NCI-H748 (cell line): ENCODE measurements at regions not wholly inside any gene's neighbourhood (a gene's known extent, or its start where the extent isn't known, plus 50 kb on each side); places are given as distances from the start of the nearest gene placed in this dataset.

Experiments
- DNase-seq: peaks from one replicate; lab custom pipeline; 2025; ENCODE audit not compliant: unreplicated experiment; lab: John Stamatoyannopoulos, UW

DNA sequence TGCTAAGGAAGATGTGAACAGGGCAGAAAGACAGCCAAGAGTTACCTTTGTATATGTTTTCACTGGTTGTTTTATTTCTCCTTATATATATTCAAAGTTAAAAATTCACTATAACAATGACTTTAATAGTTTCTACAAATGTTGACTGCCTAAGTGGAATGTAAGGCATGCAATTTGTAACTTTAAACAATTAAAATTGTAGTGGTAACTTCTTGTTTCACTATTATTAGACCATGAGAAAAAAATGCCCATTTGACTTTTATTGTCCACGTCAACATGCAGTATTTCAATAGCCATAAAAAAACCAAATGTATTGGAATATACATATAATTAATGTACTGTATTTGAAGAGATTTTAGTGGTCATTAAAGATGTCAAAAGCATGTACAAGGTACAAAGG lies 340.7 kb upstream of the CBLB start:
- no peak for DNase-seq

DNA sequence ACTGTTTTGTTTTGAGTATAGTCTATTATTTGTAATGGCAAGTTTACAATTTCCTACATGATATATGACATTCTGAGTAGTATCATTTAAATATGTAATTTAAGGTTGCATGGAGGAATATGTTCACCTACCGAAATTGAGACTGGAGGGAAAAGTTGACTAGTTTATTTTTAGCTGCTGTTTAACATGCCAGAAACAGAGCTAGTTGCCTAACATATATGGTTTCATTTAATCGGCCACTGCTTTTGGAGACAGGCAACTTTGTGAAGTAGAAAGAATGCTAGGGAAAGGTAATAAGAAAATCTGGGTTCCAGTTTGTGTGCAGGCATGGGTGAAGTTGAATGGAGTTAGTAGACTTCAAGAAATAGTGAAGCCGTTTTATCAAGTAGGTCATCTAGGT lies 342.1 kb upstream of the CBLB start:
- no peak for DNase-seq

DNA sequence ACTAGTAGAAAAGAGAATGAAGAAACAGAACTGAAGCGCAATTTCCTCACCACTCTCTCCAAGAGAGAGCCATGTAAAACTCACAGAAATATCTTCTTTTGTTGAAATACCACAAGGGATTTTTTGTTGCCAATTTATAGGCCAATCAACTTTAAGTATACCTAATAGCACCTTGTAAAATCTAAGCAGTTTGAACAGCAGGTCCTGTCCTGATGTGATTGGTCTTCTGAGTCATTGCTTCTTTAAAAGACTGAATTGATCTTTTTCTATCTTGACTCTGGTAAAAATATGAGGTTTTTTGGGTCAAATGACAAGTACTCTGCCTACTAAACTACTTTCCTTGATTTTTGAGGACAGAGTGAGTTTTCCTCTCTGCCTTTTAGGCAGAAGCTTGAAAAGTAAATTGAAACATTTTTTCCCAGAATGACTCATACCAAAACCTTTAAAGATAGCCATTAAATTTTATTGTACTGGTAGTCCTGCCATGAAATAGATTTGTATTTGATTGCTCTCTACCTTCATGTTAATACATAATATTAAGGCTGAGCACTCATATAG lies 343.9 kb upstream of the CBLB start:
- DNase-seq = no peak

DNA sequence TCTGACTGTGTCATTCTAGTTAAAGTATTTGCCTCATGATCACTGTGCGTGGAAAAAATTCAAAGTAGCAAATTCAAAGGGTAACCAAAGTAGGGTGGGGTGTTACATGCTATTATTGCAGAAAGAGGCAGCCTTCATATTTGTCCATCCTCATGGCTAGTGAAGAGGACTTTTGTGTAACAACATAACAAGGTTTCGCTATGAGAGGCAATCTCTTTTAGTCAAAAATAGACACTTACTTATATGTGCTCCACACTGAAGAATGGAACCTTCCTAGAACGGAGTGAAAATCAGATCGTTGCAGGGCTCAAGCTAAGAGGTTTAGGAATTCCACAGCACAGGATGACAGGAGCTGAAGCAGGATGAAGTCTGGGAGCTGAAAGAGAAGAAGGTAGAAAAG lies 345.1 kb upstream of the CBLB start:
- DNase-seq = no peak

- DNase-seq = no peak
These were observed 345.8 kb upstream of the CBLB start for GRCh38 chr3:106214641-106215040.

DNA sequence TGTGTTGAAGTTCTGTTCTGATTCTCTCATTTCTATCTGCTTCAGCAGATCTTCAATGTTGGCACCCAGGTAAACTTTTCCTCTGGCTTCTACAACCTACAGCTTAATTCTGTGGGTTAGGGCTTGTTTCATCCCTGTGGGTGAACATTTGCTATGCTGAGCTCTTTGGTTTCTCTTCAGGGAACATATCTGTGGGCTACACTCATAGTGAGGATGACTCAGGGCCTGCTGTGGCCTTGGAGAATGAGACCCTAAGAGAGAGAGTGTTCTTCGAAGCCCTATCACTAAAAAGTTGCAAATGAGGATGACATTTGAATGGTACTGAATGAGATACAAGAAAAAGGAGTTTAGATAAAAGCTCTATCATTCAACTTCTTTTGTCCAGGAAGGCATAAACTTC lies 346.2 kb upstream of the CBLB start:
- DNase-seq = no peak

GRCh38 chr3:106217745-106218144 lies 348.9 kb upstream of the CBLB start:
- no peak for DNase-seq

DNA sequence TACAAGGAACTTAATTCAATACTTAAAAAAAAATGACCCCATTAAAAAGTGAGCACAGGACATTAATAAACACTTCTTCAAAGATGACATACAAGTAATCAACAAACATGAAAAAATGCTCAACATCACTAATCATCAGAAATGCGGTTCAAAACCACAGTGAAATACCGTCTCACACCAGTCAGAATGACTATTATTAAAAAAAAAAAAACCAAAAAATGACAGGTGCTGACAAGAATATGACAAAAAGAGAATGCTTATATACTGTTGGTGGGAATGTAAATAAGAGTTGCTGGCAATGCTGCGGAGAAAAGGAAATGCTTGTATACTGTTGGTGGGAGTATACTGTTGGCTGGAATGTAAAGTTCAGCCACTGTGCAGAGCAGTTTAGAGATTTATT lies 358.3 kb upstream of the CBLB start:
- DNase-seq = no peak

- no peak for DNase-seq
These were observed 359.5 kb upstream of the CBLB start for GRCh38 chr3:106228271-106228670.

GRCh38 chr3:106229495-106230278 lies 360.9 kb upstream of the CBLB start:
- no peak for DNase-seq

DNA sequence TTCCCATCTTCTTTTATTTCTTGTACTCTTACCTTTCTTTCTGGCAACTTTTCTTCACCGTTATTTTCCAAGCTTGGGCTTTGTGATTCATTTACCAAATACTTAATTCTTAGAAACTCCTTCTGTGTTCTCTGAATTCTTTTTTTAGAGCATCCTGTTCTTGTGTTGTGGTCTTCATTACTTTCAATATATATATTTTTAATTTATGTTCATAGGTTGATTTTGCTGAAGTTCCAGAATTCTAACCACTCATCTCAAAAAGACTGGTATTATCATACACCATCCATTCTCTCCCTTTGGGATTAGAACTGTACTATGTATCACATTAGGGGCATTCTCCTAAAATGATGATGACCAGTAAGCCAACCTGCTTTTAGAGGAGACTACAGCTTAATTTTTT lies 362.3 kb upstream of the CBLB start:
- no peak for DNase-seq

GRCh38 chr3:106232956-106233355 lies 364.1 kb upstream of the CBLB start:
- DNase-seq = no peak

- DNase-seq = no peak
These were observed 370.4 kb upstream of the CBLB start for GRCh38 chr3:106239195-106239697.

- DNase-seq = no peak
These were observed 372.8 kb upstream of the CBLB start for GRCh38 chr3:106241593-106241992.

- no peak for DNase-seq
These were observed 374.0 kb upstream of the CBLB start for GRCh38 chr3:106242781-106243180.

DNA sequence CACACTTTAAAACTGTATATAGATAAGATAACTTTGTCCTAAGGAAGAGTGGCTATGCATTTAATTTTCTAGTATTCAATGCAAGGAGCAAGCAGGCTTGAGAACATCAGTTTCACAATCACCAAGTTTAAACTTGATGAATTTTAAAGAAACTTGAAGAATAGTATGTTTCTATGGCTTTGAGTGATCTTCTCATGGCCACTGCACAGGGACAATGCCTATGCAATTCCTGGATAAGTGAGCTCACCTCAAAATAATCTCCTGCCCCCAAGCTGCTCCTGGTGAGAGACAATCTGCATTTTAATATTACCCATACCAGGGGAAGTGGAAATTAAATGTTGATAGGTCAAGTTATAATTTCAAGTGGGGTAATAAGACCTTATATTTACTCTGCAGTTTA lies 376.6 kb upstream of the CBLB start:
- no peak for DNase-seq

DNA sequence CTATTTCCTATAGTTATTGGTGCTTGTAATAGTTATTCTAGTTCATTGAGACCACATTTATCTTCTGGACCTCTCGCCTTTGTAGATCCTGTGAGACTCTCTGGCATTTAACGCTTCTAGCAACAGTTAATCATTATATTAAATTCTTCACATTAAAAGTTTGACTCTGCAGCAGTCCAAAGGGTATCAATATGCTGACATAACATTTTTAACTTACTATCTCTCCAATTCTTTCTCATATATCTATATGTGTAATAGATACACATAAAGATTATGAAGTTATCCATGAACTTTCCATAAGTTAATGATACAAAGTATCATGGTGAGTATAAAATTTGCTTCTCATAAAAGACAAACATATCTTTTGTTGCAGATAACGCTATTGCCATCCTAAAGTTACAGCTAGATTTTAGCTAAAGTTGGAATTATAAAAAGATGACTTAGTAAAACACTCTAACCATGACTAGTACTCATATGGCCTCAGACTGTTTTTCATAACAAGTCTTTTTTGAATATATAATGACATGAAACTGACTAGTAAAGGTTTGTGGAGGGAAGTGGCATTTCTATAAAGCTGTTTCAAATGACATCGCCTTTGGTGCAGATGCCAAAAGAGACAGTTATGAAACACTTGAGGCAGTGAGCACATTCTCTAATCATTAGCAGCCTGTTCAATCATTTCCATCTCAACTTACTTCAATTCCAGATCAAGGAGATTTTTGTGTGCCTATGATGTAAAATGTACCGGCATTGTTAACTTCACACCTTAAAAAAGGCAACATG lies 379.3 kb upstream of the CBLB start:
- DNase-seq = no peak

GRCh38 chr3:106249159-106249558 lies 380.3 kb upstream of the CBLB start:
- DNase-seq = no peak

- DNase-seq = no peak
These were observed 381.2 kb upstream of the CBLB start for GRCh38 chr3:106249981-106250380.

DNA sequence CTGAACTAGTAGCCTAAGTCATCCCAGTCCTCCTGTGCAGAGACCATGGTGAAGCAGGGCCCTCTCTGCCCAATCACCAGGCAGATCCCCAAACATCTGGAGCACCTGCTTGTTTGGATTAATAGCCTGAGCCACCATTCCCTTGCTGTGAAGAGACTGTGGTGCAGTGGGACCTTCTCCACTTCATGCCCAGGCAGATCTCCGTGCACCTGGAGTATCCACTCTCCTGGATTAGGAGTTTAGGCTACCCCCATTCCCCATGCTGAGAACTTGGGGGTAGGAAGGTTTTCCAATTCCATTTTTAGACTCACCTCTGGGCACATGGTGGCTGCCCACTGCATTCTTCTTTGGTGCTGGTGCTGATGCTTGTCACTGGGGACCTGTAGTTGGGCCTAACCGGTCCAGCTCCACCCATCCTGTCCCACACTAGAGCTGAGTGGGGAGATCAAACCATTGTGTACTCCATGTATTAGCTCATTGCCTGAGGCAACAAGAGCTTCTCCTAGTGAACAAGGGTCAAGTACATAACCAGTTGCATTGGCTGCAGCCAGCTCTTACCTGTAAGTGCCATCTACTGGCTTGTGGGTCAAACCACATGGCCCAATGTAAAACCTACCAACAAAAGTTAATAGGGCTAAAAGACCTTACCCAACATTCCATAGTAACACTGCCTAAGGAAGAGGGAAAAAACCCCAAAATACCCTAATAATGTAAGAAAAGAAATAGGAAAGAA lies 382.5 kb upstream of the CBLB start:
- peak; percentile 27 for DNase-seq

DNA sequence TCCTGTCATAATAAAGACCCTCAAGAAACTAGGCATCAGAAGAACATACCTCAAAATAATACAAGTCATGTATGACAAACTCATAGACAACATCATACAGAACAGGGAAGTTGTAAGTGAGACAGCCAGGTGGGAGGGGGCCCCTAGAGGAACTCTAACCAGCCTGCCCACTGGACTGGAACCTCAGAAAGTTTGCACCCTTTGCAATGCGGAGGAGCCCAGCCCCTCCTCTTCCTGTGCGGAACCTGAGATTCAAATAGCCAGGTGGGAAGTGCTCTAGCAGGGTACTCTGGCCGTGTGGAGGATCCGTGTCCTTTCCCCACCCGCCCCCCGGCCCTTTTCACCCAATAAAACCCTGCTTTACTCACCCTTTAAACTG lies 387.0 kb upstream of the CBLB start:
- DNase-seq = no peak
